ENCODE measurements at regions not wholly inside any gene's neighbourhood (a gene's known extent, or its start where the extent isn't known, plus 50 kb on each side); places are given as distances from the start of the nearest gene placed in this dataset.

- TF ChIP-seq ZNF462 (CRISPR knock-in tag; IDR thresholded peaks at IDR 0.05) (no peak), ZNF331 (CRISPR knock-in tag; IDR thresholded peaks at IDR 0.05; ENCODE audit: low read depth) (no peak)
These were observed 1738.2 kb upstream of the PIK3C3 start (continued) for GRCh38 chr18:40216856-40217255.

- Histone ChIP-seq H3K9me2 (ENCODE audit: insufficient read depth) (0 out of 2 replicates have a peak, but pooled peaks cover 5% of the 10 kb centered on the region), H3K79me2 (replicated peaks; ENCODE audit: insufficient read depth) (no peaks in the 10 kb centered on the region), H3K4me2 (no peak overlapping the region), H3F3A (replicated peaks; ENCODE audit: low read depth) (no peaks in the 10 kb centered on the region), H2AFZ (no peak overlapping the region), H3K36me3 (ENCODE audit: insufficient read depth) (no peaks in the 10 kb centered on the region), H3K27me3 (ENCODE audit: insufficient read depth) (no peaks in the 10 kb centered on the region), H4K20me1 (replicated peaks; ENCODE audit: insufficient read depth) (no peaks in the 10 kb centered on the region), H3K4me3 (no peak overlapping the region), H3K27ac (ENCODE audit: low read depth) (no peak overlapping the region), H3K4me1 (ENCODE audit: insufficient read depth) (peaks cover 9% of the 10 kb centered on the region)
- Mint-ChIP-seq H3K4me1 (peaks cover 19% of the 10 kb centered on the region; the same call in 2 of the 3 replicates), H3K36me3 (ENCODE audit: low read depth) (peaks cover 17% of the 10 kb centered on the region), H3K4me3 (no peak overlapping the region), H3K9me3 (peaks cover 17% of the 10 kb centered on the region), H3K27ac (no peak overlapping the region), H3K27me3 (ENCODE audit: insufficient read depth, low read depth, poor library complexity) (peaks cover 3% of the 10 kb centered on the region)
- DNase-seq (ENCODE audit: low spot score): no peak
- ATAC-seq: no peak
- no peak for TF ChIP-seq EZH2 (IDR thresholded peaks at IDR 0.05; ENCODE audit: low read depth, unreplicated experiment)
- TF ChIP-seq REST (IDR thresholded peaks at IDR 0.05; ENCODE audit: unreplicated experiment): no peak
- no peak for TF ChIP-seq STAT1 (IDR thresholded peaks at IDR 0.05; ENCODE audit: unreplicated experiment)
- TF ChIP-seq ZNF331 (CRISPR knock-in tag; IDR thresholded peaks at IDR 0.05; ENCODE audit: low read depth): no peak
- no peak for TF ChIP-seq EZH2phosphoT487 (IDR thresholded peaks at IDR 0.05; ENCODE audit: unreplicated experiment)
- no peak for TF ChIP-seq NANOG (IDR thresholded peaks at IDR 0.05; ENCODE audit: borderline replicate concordance)
These were observed 1739.1 kb upstream of the PIK3C3 start for GRCh38 chr18:40215979-40216378.

All from GM23338 (cell line).